ENCODE measurements at regions not wholly inside any gene's neighbourhood (a gene's known extent, or its start where the extent isn't known, plus 50 kb on each side); places are given as distances from the start of the nearest gene placed in this dataset.

DNA sequence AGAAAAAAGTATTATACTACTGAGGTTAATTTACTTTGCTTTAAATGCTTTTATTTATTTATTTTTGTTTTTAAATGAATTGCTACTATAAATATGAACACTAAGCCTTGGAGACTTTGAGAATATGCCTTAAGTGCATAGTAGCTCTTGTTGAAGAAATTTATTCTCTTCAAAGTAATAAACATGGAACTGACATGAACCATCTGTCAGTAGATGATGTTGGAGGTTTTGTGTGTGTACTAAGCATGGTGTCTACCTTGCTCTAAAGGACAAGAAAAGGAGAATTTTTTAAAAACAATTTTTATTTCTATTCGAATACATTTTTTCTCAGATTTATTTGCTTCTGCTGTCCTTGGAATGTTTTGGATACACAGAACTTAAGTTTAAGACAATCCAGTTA, 81.1 kb upstream of the PDZRN3 start:
- DNase-seq (ENCODE audit: low read depth in 2 of 2): no peak

GRCh38 chr3:73699327-73699726, 74.6 kb upstream of the PDZRN3 start:
- DNase-seq (ENCODE audit: low read depth in 2 of 2): no peak

GRCh38 chr3:73697020-73697419, 72.3 kb upstream of the PDZRN3 start:
- no peak for DNase-seq (ENCODE audit: low read depth in 2 of 2)

DNA sequence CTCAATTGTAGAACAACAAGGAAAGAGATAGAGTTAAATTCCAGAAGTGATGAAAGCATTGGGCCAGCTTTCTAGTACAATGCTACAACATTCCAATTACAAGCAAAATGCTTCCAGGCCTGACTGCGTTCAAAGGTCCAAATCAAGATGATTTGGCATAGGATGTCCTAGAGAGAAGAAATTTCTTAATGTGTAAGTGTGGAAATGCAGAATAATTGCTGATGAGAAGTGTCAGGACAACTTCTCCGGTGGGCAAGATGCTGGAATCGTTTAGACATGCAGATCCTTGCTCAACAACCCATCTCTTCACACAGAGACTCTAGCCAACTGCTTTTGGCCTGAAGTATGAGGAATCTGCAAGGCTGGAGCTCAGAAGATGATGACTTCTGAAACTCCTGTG, 71.1 kb upstream of the PDZRN3 start:
- DNase-seq (ENCODE audit: low read depth in 2 of 2): no peak

GRCh38 chr3:73694983-73695757, 70.4 kb upstream of the PDZRN3 start:
- no peak for DNase-seq (ENCODE audit: low read depth in 2 of 2)

- DNase-seq (ENCODE audit: low read depth in 2 of 2): peak; percentile 32 to 40
These were observed 62.6 kb upstream of the PDZRN3 start for GRCh38 chr3:73687106-73688004.

GRCh38 chr3:73685061-73685460, 60.3 kb upstream of the PDZRN3 start:
- no peak for DNase-seq (ENCODE audit: low read depth in 2 of 2)

DNA sequence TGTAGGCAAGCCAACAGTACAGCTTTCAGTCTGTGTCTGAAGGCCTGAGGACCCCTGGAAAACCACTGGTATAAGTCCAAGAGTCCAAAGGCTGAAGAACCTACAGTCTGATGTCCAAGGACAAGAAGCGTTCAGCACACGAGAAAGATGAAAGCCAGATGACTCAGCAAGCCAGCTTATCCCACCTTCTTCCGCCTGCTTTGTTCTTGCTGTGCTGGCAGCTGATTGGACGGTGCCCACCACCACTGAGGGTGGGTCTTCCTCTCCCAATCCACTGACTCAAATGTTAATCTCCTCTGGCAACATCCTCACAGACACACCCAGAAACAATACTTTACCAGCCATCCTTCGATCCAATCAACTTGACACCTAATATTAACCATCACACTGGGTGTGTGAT, 59.0 kb upstream of the PDZRN3 start:
- no peak for DNase-seq (ENCODE audit: low read depth in 2 of 2)

DNA sequence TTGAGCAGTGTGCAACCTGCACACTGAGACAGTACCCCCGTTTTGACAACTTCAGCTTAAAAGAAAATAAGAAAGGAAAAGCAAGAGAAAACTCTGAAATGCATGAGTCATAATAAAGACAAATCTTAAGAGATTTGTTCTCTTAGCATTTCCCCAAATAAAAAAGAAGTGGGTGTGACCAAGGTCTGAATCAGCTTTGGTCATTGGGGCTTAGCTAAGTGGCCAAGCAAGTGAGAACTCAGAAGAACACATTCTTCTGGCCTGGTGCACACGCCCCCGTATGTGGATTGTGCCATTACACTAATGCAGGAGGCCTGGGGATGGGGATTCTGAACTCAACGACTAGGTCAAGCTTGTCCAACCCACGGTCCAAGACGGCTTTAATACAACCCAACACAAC, 56.9 kb upstream of the PDZRN3 start:
- DNase-seq (ENCODE audit: low read depth in 2 of 2): no peak

GRCh38 chr3:73681198-73681597, 56.5 kb upstream of the PDZRN3 start:
- DNase-seq (ENCODE audit: low read depth in 2 of 2): no peak

GRCh38 chr3:73680391-73681095, 55.8 kb upstream of the PDZRN3 start:
- DNase-seq (ENCODE audit: low read depth in 2 of 2): no peak

DNA sequence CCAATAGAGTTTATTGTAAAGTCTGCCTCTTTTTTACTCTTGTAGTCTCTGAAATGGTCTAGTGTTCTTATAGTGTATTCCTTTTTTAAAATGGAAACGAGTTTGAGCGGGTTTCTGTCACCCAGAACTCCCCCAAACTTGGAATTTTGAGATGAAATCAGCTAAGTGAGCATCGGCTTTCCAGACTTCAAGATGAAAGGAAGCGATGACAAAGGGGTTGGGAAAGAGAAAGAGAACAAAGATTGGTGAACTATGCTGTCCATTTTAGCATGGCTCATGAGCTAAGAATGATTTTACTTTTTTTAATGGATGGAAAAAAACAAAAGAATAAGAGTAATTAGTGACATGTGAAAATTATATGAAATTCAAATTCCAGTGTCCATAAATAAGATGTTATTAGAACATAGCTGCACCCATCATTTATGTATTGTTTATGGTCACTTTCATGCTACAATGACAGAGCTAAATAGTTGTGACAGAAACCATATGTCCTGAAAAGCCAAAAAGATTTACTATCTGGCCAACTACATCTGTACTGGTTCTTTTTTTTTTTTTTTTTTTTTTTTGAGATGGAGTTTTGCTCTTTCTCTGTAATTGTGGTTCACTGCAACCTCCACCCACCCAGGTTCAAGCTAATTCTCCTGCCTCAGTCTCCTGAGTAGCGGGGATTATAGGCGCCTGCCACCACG, 52.7 kb upstream of the PDZRN3 start:
- DNase-seq (ENCODE audit: low read depth in 2 of 2): no peak

Measured in fibroblast of skin of left biceps (primary cell).